ENCODE measurements at regions not wholly inside any gene's neighbourhood (a gene's known extent, or its start where the extent isn't known, plus 50 kb on each side); places are given as distances from the start of the nearest gene placed in this dataset.
A peak's percentile ranks its signal among the peaks of the same experiment; 100 is the strongest.
"Not testable (repeated sequence)": the region's sequence is repeated elsewhere in the genome, so short reads cannot be mapped to it uniquely, and the experiment has no call there.

GRCh38 chr11:112518371-112518770 lies 257.7 kb upstream of the PLET1 start:
- DNase-seq = no peak

GRCh38 chr11:112519751-112520150 lies 259.1 kb upstream of the PLET1 start:
- DNase-seq = no peak

GRCh38 chr11:112520354-112520753 lies 259.7 kb upstream of the PLET1 start:
- DNase-seq = no peak

- peak; percentile 65 for DNase-seq
Observed at GRCh38 chr11:112522536-112522935, 261.9 kb upstream of the PLET1 start.

- DNase-seq = no peak
Observed at GRCh38 chr11:112523031-112523430, 262.4 kb upstream of the PLET1 start.

GRCh38 chr11:112523477-112523876 lies 262.8 kb upstream of the PLET1 start:
- DNase-seq = peak; percentile 61

- DNase-seq = peak; percentile 34
Observed at GRCh38 chr11:112523951-112524350, 263.3 kb upstream of the PLET1 start.

GRCh38 chr11:112524798-112525197 lies 264.1 kb upstream of the PLET1 start:
- DNase-seq = no peak

- DNase-seq = peak; percentile 78
Observed at GRCh38 chr11:112525270-112525669, 264.6 kb upstream of the PLET1 start.

GRCh38 chr11:112525844-112526590 lies 265.4 kb upstream of the PLET1 start:
- DNase-seq = peak; percentile 48

GRCh38 chr11:112526699-112527416 lies 266.2 kb upstream of the PLET1 start:
- peak; percentile 76 for DNase-seq

GRCh38 chr11:112529071-112529470 lies 268.4 kb upstream of the PLET1 start:
- DNase-seq = no peak

GRCh38 chr11:112532506-112532905 lies 271.8 kb upstream of the PLET1 start:
- no peak for DNase-seq

GRCh38 chr11:112533682-112534081 lies 273.0 kb upstream of the PLET1 start:
- DNase-seq = no peak

GRCh38 chr11:112534208-112534607 lies 273.5 kb upstream of the PLET1 start:
- DNase-seq = peak; percentile 34

- peak; percentile 25 for DNase-seq
Observed at GRCh38 chr11:112537026-112537425, 276.4 kb upstream of the PLET1 start.

- peak; percentile 89 for DNase-seq
Observed at GRCh38 chr11:112537846-112538330, 277.2 kb upstream of the PLET1 start.

- peak; percentile 48 for DNase-seq
Observed at GRCh38 chr11:112538534-112539280, 278.0 kb upstream of the PLET1 start.

- not testable (repeated sequence) for DNase-seq
Observed at GRCh38 chr11:112539281-112539555, 278.6 kb upstream of the PLET1 start.

GRCh38 chr11:112539741-112540140 lies 279.1 kb upstream of the PLET1 start:
- DNase-seq = no peak

GRCh38 chr11:112540261-112540660 lies 279.6 kb upstream of the PLET1 start:
- no peak for DNase-seq

GRCh38 chr11:112541140-112542046 lies 280.7 kb upstream of the PLET1 start:
- DNase-seq = no peak

GRCh38 chr11:112542479-112542878 lies 281.8 kb upstream of the PLET1 start:
- DNase-seq = no peak

Measured in suppressor macrophage treated with lipopolysaccharide for 4 hours (primary cell).